DOHH2 (cell line): ENCODE measurements at regions not wholly inside any gene's neighbourhood (a gene's known extent, or its start where the extent isn't known, plus 50 kb on each side); places are given as distances from the start of the nearest gene placed in this dataset.

ENCODE experiments used
- EZH2phosphoT487 ChIP-seq: fragments of 200-600 bp; sonication (generic); IDR thresholded peaks from 2 replicates; pipeline ENCODE4 v1.6.1; 2017; ENCODE audit warnings: borderline replicate concordance, mild to moderate bottlenecking, antibody characterized with exemption, low read length, moderate library complexity, mixed read lengths
- TF ChIP-seq, protein P1 (sequence below): fragments of 200-600 bp; sonication (generic); IDR thresholded peaks from one replicate; pipeline ENCODE4 v1.5.1; 2014; ENCODE audit warnings: antibody characterized with exemption, mild to moderate bottlenecking, low read depth, low read length; ENCODE audit not compliant: poor library complexity, severe bottlenecking

DNA sequence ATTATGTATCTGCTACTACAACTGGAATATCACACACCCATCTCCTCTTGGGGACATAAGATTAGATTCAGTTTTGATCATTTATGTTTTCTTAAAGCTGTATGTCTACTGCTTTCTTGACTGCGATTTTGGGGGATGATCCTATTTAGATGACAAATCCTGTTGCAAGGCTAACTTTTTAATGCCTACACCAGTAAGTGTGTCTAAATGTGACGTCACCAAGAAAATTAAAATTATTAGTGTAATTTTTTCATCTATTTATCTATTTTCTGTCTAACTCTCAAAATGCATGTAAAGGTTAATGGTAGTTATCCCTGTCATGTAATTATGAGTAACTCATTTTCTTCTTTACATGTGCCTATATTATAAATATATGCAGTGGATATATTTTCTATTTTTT is 170.9 kb upstream of the PPFIA2 start:
- TF ChIP-seq, protein P1, sequence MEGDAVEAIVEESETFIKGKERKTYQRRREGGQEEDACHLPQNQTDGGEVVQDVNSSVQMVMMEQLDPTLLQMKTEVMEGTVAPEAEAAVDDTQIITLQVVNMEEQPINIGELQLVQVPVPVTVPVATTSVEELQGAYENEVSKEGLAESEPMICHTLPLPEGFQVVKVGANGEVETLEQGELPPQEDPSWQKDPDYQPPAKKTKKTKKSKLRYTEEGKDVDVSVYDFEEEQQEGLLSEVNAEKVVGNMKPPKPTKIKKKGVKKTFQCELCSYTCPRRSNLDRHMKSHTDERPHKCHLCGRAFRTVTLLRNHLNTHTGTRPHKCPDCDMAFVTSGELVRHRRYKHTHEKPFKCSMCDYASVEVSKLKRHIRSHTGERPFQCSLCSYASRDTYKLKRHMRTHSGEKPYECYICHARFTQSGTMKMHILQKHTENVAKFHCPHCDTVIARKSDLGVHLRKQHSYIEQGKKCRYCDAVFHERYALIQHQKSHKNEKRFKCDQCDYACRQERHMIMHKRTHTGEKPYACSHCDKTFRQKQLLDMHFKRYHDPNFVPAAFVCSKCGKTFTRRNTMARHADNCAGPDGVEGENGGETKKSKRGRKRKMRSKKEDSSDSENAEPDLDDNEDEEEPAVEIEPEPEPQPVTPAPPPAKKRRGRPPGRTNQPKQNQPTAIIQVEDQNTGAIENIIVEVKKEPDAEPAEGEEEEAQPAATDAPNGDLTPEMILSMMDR: no peak
- TF ChIP-seq EZH2phosphoT487: no peak
